ENCODE measurements at regions not wholly inside any gene's neighbourhood (a gene's known extent, or its start where the extent isn't known, plus 50 kb on each side); places are given as distances from the start of the nearest gene placed in this dataset.

DNA sequence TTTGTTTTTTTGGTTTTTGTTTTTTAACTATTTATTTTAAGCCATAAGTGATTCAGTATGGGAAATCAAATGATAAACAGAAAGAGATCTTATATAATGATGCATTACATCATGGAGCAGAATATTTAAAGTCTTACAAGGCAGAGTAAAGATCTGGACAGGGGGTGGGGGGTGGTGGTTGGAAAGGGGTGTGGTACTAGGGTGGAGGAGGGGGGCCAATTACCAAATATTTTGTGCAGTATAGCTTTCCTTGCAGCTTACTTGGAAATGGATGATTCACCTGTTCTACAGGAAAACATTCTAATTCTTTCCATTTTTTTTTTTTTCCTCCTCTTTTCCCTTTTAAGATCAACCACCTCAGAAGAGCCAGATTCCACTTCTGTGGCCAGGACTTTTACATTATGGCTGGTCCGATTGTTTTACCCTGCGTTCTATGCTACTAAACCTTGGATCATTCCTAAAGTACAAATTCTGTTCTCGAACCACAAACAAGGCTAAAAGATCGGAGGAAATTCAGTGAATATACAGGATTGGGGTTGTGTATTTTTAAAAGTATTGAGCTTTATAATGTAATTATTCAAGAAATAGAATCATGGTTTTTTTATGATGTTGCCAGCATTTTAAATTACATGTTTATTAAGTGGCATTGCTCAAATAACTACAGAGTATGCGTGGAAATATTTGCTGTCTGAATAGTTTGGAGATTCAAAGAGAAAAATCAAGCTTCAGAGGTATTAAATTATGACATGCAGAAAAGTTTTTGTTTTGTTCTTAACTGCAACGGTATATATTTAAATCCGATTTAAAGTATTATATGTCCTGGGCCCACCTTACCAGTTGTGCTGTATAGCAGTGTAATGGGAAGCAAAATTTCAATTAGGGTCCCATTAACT lies 859.5 kb downstream of the USP25 start:
- Histone ChIP-seq H3K36me3 (no peaks in the 10 kb centered on the region), H3K4me3 (peak overlapping the region in 3 of 4 donors; percentile 31 to 54 (median 48)), H3K27ac (peak overlapping the region; percentile 60 to 93 (median 78)), H3K27me3 (no peaks in the 10 kb centered on the region), H3K4me1 (peaks cover 0 to 63% (median 4%) of the 10 kb centered on the region in 4 donors), H3K9me3 (no peaks in the 10 kb centered on the region)
- no peak for DNase-seq (ENCODE audit: low spot score in 2 of 2)
- WGBS, 2 donors: 60 to 64% methylated on average over 7 of the region's 7 CpGs
- TF ChIP-seq, protein P1, sequence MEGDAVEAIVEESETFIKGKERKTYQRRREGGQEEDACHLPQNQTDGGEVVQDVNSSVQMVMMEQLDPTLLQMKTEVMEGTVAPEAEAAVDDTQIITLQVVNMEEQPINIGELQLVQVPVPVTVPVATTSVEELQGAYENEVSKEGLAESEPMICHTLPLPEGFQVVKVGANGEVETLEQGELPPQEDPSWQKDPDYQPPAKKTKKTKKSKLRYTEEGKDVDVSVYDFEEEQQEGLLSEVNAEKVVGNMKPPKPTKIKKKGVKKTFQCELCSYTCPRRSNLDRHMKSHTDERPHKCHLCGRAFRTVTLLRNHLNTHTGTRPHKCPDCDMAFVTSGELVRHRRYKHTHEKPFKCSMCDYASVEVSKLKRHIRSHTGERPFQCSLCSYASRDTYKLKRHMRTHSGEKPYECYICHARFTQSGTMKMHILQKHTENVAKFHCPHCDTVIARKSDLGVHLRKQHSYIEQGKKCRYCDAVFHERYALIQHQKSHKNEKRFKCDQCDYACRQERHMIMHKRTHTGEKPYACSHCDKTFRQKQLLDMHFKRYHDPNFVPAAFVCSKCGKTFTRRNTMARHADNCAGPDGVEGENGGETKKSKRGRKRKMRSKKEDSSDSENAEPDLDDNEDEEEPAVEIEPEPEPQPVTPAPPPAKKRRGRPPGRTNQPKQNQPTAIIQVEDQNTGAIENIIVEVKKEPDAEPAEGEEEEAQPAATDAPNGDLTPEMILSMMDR (IDR thresholded peaks at IDR 0.05): no peak
- TF ChIP-seq POLR2A (IDR thresholded peaks at IDR 0.05): no peak
- no peak for TF ChIP-seq EP300 (IDR thresholded peaks at IDR 0.05)

DNA sequence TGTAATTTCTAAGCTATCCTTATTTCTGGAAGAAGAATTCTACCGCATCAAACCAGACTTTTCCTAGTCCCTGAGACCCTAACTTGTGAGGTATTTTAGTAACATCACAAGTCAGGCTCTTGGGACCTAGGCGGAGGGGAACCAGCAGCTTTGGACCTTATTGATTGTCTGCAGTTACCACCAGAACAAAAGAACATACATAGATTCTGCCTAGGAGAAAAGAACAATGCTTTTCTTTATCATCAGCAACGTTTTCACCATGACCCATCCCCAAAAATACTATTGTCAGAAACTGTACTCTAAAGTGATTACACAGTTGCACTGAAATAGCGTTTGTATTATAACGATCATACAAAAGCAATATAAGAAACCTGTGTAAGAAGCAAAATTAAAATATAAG lies 860.4 kb downstream of the USP25 start:
- H3K27ac ChIP-seq: peak overlapping the region in 2 of 4 donors; percentile 86 to 93
- H3K4me1 ChIP-seq: peaks cover 0 to 56% (median 0%) of the 10 kb centered on the region in 4 donors
- 51 to 57% methylated on average over 5 of the region's 5 CpGs for WGBS, 2 donors
- TF ChIP-seq POLR2A (IDR thresholded peaks at IDR 0.05): no peak
- TF ChIP-seq, protein P1 (IDR thresholded peaks at IDR 0.05): no peak
- TF ChIP-seq EP300 (IDR thresholded peaks at IDR 0.05): no peak
- peak overlapping the region in 1 of 4 donors; percentile 54 for H3K4me3 ChIP-seq
- H3K27me3 ChIP-seq: no peaks in the 10 kb centered on the region
- DNase-seq (ENCODE audit: low spot score in 2 of 2): no peak
- H3K36me3 ChIP-seq: no peaks in the 10 kb centered on the region
- H3K9me3 ChIP-seq: no peaks in the 10 kb centered on the region

DNA sequence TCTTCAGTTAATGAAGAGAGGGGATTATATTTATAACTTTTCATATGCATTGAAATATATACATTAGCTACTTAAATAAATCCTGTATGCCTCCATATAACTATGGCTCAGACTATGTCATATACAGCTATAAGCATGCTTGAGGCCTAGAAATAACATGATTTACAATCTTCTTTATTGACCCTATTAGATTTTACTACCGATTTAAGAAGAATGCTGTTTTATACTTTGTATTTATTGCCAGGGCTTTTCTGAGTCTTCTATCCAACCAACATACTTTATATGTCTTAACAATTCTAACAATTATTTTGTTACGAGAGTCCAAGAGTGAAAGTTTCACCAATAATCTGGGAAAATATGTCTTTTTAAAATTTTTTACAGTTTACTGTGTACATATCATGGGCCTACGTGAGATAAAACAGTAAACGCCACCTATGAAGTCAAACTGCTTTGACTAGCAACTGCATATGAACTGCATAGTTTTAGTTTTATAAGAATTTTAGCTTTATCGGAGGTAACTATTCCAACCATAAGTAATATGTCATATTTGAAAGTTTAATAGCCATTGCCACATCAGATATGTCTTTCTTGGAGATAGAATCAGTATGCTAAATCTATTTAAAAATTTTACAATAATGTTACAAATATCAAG lies 861.0 kb downstream of the USP25 start:
- Histone ChIP-seq H3K4me1 (peaks cover 0 to 51% (median 0%) of the 10 kb centered on the region in 4 donors), H3K27ac (peak overlapping the region in 2 of 4 donors; percentile 86 to 93), H3K36me3 (no peaks in the 10 kb centered on the region), H3K4me3 (peak overlapping the region in 1 of 4 donors; percentile 54), H3K27me3 (no peaks in the 10 kb centered on the region), H3K9me3 (no peaks in the 10 kb centered on the region)
- DNase-seq (ENCODE audit: low spot score in 2 of 2): no peak
- TF ChIP-seq EP300 (IDR thresholded peaks at IDR 0.05) (no peak), POLR2A (IDR thresholded peaks at IDR 0.05) (no peak)
- TF ChIP-seq, protein P1 (IDR thresholded peaks at IDR 0.05): no peak
- 75 to 81% methylated on average over 5 of the region's 5 CpGs for WGBS, 2 donors

DNA sequence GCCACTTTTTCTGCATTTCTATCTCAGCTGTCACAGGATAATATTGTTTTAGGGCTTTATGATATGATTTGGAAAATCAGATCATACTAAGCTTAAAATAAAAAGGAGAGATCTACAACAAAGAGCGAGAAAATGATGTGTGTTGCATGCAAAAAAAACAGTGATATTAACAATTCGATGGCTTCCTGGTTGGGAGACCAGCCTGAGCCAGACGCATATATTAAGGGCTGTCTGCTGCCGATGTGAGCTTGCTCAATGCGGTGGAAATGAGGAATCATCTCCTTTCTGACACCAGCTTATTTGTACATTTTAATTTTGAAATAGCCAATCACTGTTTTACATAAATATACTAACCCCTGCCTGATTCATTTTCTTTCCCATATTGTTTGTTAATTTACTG lies 862.6 kb downstream of the USP25 start:
- TF ChIP-seq EP300 (IDR thresholded peaks at IDR 0.05): no peak
- no peak for TF ChIP-seq POLR2A (IDR thresholded peaks at IDR 0.05)
- TF ChIP-seq, protein P1 (IDR thresholded peaks at IDR 0.05): no peak
- H3K27me3 ChIP-seq: no peaks in the 10 kb centered on the region
- peak overlapping the region in 2 of 4 donors; percentile 0 to 32 for H3K27ac ChIP-seq
- peaks cover 0 to 7% (median 0%) of the 10 kb centered on the region in 3 donors for H3K36me3 ChIP-seq
- H3K4me3 ChIP-seq: no peak overlapping the region
- H3K4me1 ChIP-seq: peaks cover 0 to 35% (median 0%) of the 10 kb centered on the region in 4 donors
- no peaks in the 10 kb centered on the region for H3K9me3 ChIP-seq
- no peak for DNase-seq (ENCODE audit: low spot score in 2 of 2)
- WGBS, 2 donors: 44 to 70% methylated on average over 5 of the region's 5 CpGs

DNA sequence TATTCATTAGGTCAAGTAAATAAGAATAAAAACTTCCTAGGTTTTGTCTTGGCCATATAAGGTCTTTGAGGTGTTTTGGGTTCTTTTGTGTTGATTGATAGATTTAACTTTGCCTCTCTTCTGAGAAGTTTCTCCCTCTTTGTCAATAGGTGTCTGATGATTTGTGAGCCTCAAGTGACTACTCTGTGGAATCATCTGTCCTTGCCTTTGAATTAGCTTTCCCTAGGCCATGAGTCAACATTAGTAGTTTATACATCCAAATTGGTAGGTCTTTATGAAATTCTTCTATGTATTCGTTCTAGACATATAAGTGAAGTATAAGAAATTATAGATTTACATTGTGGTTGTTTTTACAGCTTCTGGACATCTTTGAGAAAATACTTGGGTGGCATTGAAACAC lies 864.4 kb downstream of the USP25 start:
- Histone ChIP-seq H3K27ac (peak overlapping the region in 1 of 4 donors; percentile 15), H3K27me3 (no peaks in the 10 kb centered on the region), H3K4me1 (peaks cover 0 to 31% (median 0%) of the 10 kb centered on the region in 4 donors), H3K9me3 (no peaks in the 10 kb centered on the region), H3K36me3 (peaks cover 0 to 7% (median 0%) of the 10 kb centered on the region in 3 donors), H3K4me3 (no peak overlapping the region)
- WGBS, 2 donors: 88% methylated on average over 1 of the region's 1 CpG
- DNase-seq (ENCODE audit: low spot score in 2 of 2): no peak
- TF ChIP-seq EP300 (IDR thresholded peaks at IDR 0.05): no peak
- TF ChIP-seq, protein P1 (IDR thresholded peaks at IDR 0.05): no peak
- no peak for TF ChIP-seq POLR2A (IDR thresholded peaks at IDR 0.05)
